ENCODE measurements at regions not wholly inside any gene's neighbourhood (a gene's known extent, or its start where the extent isn't known, plus 50 kb on each side); places are given as distances from the start of the nearest gene placed in this dataset.

GRCh38 chr4:125135652-125136051 is 179.1 kb upstream of the FAT4 start:
- no peak for DNase-seq (ENCODE audit: low spot score)

GRCh38 chr4:125132729-125133128 is 182.0 kb upstream of the FAT4 start:
- DNase-seq (ENCODE audit: low spot score) = no peak

GRCh38 chr4:125131891-125132680 is 182.7 kb upstream of the FAT4 start:
- DNase-seq (ENCODE audit: low spot score) = no peak

GRCh38 chr4:125125276-125125675 is 189.5 kb upstream of the FAT4 start:
- no peak for DNase-seq (ENCODE audit: low spot score)

GRCh38 chr4:125123570-125124109 is 191.1 kb upstream of the FAT4 start:
- no peak for DNase-seq (ENCODE audit: low spot score)

- DNase-seq (ENCODE audit: low spot score) = no peak
Measured at GRCh38 chr4:125121581-125121980, 193.2 kb upstream of the FAT4 start.

- DNase-seq (ENCODE audit: low spot score) = no peak
Measured at GRCh38 chr4:125116431-125116830, 198.3 kb upstream of the FAT4 start.

- DNase-seq (ENCODE audit: low spot score) = no peak
Measured at GRCh38 chr4:125115941-125116340, 198.8 kb upstream of the FAT4 start.

GRCh38 chr4:125115476-125115875 is 199.3 kb upstream of the FAT4 start:
- no peak for DNase-seq (ENCODE audit: low spot score)

GRCh38 chr4:125112536-125112935 is 202.2 kb upstream of the FAT4 start:
- DNase-seq (ENCODE audit: low spot score) = no peak

- no peak for DNase-seq (ENCODE audit: low spot score)
Measured at GRCh38 chr4:125111323-125111722, 203.4 kb upstream of the FAT4 start.

- DNase-seq (ENCODE audit: low spot score) = no peak
Measured at GRCh38 chr4:125105561-125105960, 209.2 kb upstream of the FAT4 start.

GRCh38 chr4:125104616-125105015 is 210.1 kb upstream of the FAT4 start:
- DNase-seq (ENCODE audit: low spot score) = no peak

- DNase-seq (ENCODE audit: low spot score) = no peak
Measured at GRCh38 chr4:125101719-125102118, 213.0 kb upstream of the FAT4 start.

- DNase-seq (ENCODE audit: low spot score) = no peak
Measured at GRCh38 chr4:125097729-125098128, 217.0 kb upstream of the FAT4 start.

- DNase-seq (ENCODE audit: low spot score) = no peak
Measured at GRCh38 chr4:125096662-125097061, 218.1 kb upstream of the FAT4 start.

GRCh38 chr4:125091541-125091940 is 223.2 kb upstream of the FAT4 start:
- DNase-seq (ENCODE audit: low spot score) = no peak

GRCh38 chr4:125091101-125091500 is 223.7 kb upstream of the FAT4 start:
- no peak for DNase-seq (ENCODE audit: low spot score)

- no peak for DNase-seq (ENCODE audit: low spot score)
Measured at GRCh38 chr4:125084608-125085007, 230.1 kb upstream of the FAT4 start.

GRCh38 chr4:125082729-125083417 is 231.9 kb upstream of the FAT4 start:
- DNase-seq (ENCODE audit: low spot score) = no peak

- DNase-seq (ENCODE audit: low spot score) = no peak
Measured at GRCh38 chr4:125072269-125072668, 242.5 kb upstream of the FAT4 start.

- DNase-seq (ENCODE audit: low spot score) = no peak
Measured at GRCh38 chr4:125070861-125071260, 243.9 kb upstream of the FAT4 start.

All from activated CD4-positive, alpha-beta T cell treated with anti-CD3 and anti-CD28 coated beads, Interleukin-2, Interleukin-4, amounts not matched to agents 100 ng/mL and 50 ng/mL, durations not matched to agents 16 hours and 8 hours (primary cell).